CD8-positive, alpha-beta memory T cell (primary cell): ENCODE measurements at regions not wholly inside any gene's neighbourhood (a gene's known extent, or its start where the extent isn't known, plus 50 kb on each side); places are given as distances from the start of the nearest gene placed in this dataset.

Experiments
- CTCF ChIA-PET: fragments of 350-600 bp; sonication (Branson Sonifier 250); formaldehyde crosslinking; loops from one replicate; lab custom pipeline; 2021; ENCODE audit warnings: antibody characterized with exemption; lab: Charles Lee
- POLR2A ChIA-PET: fragments of 350-600 bp; sonication (Branson Sonifier 250); formaldehyde crosslinking; loops from one replicate; lab custom pipeline; 2021; ENCODE audit warnings: antibody characterized with exemption; lab: Charles Lee
- DNase-seq, 5 donors: peaks; one replicate each; pipeline versions ENCODE4 v3.0.0 to v3.0.0-alpha.2; 2020 to 2022; ENCODE audit warnings: mixed read lengths in 1 of 5
- H3K27ac ChIP-seq: one replicate; pipeline ENCODE4 v1.7.0; 2013; ENCODE audit warnings: low read depth, mild to moderate bottlenecking, low read length, moderate library complexity
- H3K27me3 ChIP-seq: 2 replicates; pipeline ENCODE4 v1.7.0; 2013; ENCODE audit warnings: low read length, mild to moderate bottlenecking; ENCODE audit not compliant: insufficient read depth, poor library complexity, severe bottlenecking
- H3K36me3 ChIP-seq: 2 replicates; pipeline ENCODE4 v1.7.0; 2013; ENCODE audit warnings: mild to moderate bottlenecking, low read length, moderate library complexity; ENCODE audit not compliant: insufficient read depth
- H3K4me1 ChIP-seq: 2 replicates; pipeline ENCODE4 v1.7.0; 2013; ENCODE audit warnings: mild to moderate bottlenecking, low read length, moderate library complexity; ENCODE audit not compliant: insufficient read depth
- H3K4me3 ChIP-seq: 2 replicates; pipeline ENCODE4 v1.7.0; 2013; ENCODE audit warnings: mild to moderate bottlenecking, low read length
- H3K9me3 ChIP-seq: 2 replicates; pipeline ENCODE4 v1.7.0; 2013; ENCODE audit warnings: mild to moderate bottlenecking, low read length
- H3K27ac Mint-ChIP-seq, 8 donors: one replicate each; pipeline ENCODE4 v1.8.0; 2020 to 2021; ENCODE audit warnings: mixed read lengths in 8 of 8, mild to moderate bottlenecking in 6 of 8, inconsistent platforms in 3 of 8, moderate library complexity in 3 of 8
- H3K27me3 Mint-ChIP-seq, 2 donors: one replicate each; pipeline ENCODE4 v1.8.0; 2020 to 2021; ENCODE audit warnings: mixed read lengths in 2 of 2, mild to moderate bottlenecking in 1 of 2, moderate library complexity in 1 of 2
- H3K36me3 Mint-ChIP-seq, 3 donors: one replicate each; pipeline ENCODE4 v1.8.0; 2020 to 2021; ENCODE audit warnings: mixed read lengths in 3 of 3, inconsistent platforms in 1 of 3, mild to moderate bottlenecking in 1 of 3
- H3K4me1 Mint-ChIP-seq, 3 donors: one replicate each; pipeline ENCODE4 v1.8.0; 2020 to 2021; ENCODE audit warnings: mixed read lengths in 3 of 3, inconsistent platforms in 1 of 3, mild to moderate bottlenecking in 1 of 3
- H3K4me3 Mint-ChIP-seq, 7 donors: one replicate each; pipeline ENCODE4 v1.8.0; 2020 to 2021; ENCODE audit warnings: mixed read lengths in 7 of 7, mild to moderate bottlenecking in 6 of 7, moderate library complexity in 4 of 7, inconsistent platforms in 2 of 7
- H3K9me3 Mint-ChIP-seq, 5 donors: one replicate each; pipeline ENCODE4 v1.8.0; 2020 to 2022; ENCODE audit warnings: mixed read lengths in 5 of 5, mild to moderate bottlenecking in 3 of 5, moderate library complexity in 2 of 5, inconsistent platforms in 1 of 5

DNA sequence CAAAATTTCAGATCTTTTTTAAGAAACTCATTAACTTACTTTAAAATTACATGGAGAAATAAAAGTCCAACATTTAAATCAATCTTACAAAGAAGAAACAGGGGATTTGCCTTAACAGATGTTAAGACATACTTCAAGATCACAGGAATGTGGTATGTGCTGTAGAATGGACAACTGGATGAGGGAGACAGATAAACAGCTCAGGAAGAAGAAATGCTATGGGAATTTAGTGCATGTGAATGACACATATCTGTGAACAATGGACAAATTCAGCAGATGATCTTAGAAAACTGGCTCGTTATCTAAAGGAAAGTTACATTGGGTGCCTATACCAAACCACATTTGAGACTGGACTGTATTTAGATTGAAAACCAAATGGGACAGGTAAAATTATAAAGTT lies 246.8 kb upstream of the AGAP1 start:
- POLR2A ChIA-PET, result no interaction called here
- Histone ChIP-seq H3K4me3 (no peak overlapping the region), H3K27ac (no peak overlapping the region), H3K36me3 (no peaks in the 10 kb centered on the region), H3K27me3 (no peaks in the 10 kb centered on the region), H3K4me1 (no peaks in the 10 kb centered on the region), H3K9me3 (no peaks in the 10 kb centered on the region)
- Mint-ChIP-seq H3K9me3 (no peaks in the 10 kb centered on the region), H3K4me3 (no peak overlapping the region), H3K36me3 (no peaks in the 10 kb centered on the region), H3K27ac (no peak overlapping the region), H3K27me3 (peaks cover 3 to 21% of the 10 kb centered on the region in 2 donors), H3K4me1 (no peaks in the 10 kb centered on the region)
- no peak for DNase-seq
- CTCF ChIA-PET, result no interaction called here

DNA sequence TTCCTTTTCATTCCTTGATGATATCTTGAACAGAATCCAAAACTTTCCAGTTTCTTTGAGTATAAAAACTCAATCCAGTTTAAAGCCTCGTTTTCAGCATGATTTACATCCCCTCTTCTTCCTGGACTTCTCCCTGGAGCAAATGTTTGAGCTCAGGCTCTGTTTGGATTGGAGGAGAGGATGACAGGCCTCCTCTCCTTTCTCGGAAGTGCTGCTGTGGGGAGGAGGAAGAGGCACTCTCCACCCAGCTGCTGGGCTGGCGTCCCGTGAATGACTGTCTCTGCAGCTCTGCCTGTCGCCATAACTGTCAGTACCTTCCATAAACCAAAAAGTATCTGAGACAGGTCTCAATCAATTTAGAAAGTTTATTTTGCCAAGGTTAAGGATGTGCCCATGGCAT lies 238.2 kb upstream of the AGAP1 start:
- Mint-ChIP-seq H3K27ac (no peak overlapping the region), H3K4me3 (no peak overlapping the region), H3K4me1 (no peaks in the 10 kb centered on the region), H3K27me3 (peaks cover 5 to 23% of the 10 kb centered on the region in 2 donors), H3K36me3 (no peaks in the 10 kb centered on the region), H3K9me3 (no peaks in the 10 kb centered on the region)
- no peaks in the 10 kb centered on the region for H3K9me3 ChIP-seq
- H3K4me1 ChIP-seq, result no peaks in the 10 kb centered on the region
- CTCF ChIA-PET, result no interaction called here
- H3K4me3 ChIP-seq, result no peak overlapping the region
- POLR2A ChIA-PET, result no interaction called here
- H3K36me3 ChIP-seq, result no peaks in the 10 kb centered on the region
- no peak overlapping the region for H3K27ac ChIP-seq
- H3K27me3 ChIP-seq, result no peaks in the 10 kb centered on the region
- no peak for DNase-seq

DNA sequence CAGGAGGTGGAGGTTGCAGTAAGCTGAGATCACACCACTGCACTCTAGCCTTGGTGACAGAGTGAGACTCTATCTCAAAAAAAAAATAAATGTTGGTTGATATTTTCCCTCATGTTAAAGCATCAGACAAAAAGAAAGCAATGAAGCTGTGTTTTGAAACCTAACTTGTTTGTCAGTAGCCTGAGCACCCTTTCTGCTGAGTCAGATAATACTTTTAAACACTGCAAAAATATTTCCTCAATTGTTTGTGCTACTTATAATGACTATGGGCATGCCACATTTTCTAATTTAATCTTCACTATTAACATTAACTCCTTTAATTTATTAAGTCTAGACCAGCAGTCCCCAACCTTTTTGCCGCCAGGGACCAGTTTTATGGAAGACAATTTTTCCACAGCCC lies 236.3 kb upstream of the AGAP1 start:
- Histone ChIP-seq H3K27me3 (no peaks in the 10 kb centered on the region), H3K4me1 (no peaks in the 10 kb centered on the region), H3K27ac (no peak overlapping the region), H3K4me3 (no peak overlapping the region), H3K36me3 (no peaks in the 10 kb centered on the region), H3K9me3 (no peaks in the 10 kb centered on the region)
- Mint-ChIP-seq H3K36me3 (no peaks in the 10 kb centered on the region), H3K27me3 (peaks cover 6 to 33% of the 10 kb centered on the region in 2 donors), H3K4me1 (no peaks in the 10 kb centered on the region), H3K27ac (no peak overlapping the region), H3K4me3 (peak overlapping the region in 1 of 7 donors; percentile 16), H3K9me3 (no peaks in the 10 kb centered on the region)
- ChIA-PET POLR2A (no interaction called here), CTCF (no interaction called here)
- DNase-seq, result no peak

DNA sequence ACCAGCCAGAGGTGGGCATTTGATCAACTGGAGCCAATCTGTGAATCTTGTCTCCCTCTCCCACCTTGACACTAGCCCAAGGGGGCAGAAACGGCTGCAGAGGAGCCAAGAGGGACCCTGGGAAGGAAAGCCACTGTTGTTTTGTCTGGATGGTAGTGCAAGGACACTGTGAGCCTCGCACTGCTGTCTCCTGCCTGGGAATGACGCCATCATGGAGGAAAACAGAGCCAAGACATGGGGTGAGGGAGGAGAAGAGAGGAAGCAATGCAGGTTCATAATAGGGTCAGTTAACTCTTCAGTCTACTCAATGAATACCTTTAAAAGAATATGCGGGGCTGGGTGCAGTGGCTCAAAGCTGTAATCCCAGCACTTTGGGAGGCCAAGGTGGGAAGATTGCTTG lies 231.1 kb upstream of the AGAP1 start:
- H3K36me3 ChIP-seq, result no peaks in the 10 kb centered on the region
- H3K4me1 Mint-ChIP-seq, result no peaks in the 10 kb centered on the region
- ChIA-PET CTCF (interaction anchor here (0.7 kb wide), 1 partner anchor 1185 kb away, joined by 3 read pairs; no protein-coding TSS in a partner anchor), POLR2A (no interaction called here)
- no peak overlapping the region for H3K4me3 Mint-ChIP-seq
- H3K4me1 ChIP-seq, result no peaks in the 10 kb centered on the region
- no peaks in the 10 kb centered on the region for H3K9me3 Mint-ChIP-seq
- no peak overlapping the region for H3K4me3 ChIP-seq
- H3K27me3 Mint-ChIP-seq, result peaks cover 13 to 40% of the 10 kb centered on the region in 2 donors
- no peaks in the 10 kb centered on the region for H3K9me3 ChIP-seq
- H3K27ac Mint-ChIP-seq, result no peak overlapping the region
- H3K36me3 Mint-ChIP-seq, result no peaks in the 10 kb centered on the region
- no peak for DNase-seq
- no peaks in the 10 kb centered on the region for H3K27me3 ChIP-seq
- H3K27ac ChIP-seq, result no peak overlapping the region

DNA sequence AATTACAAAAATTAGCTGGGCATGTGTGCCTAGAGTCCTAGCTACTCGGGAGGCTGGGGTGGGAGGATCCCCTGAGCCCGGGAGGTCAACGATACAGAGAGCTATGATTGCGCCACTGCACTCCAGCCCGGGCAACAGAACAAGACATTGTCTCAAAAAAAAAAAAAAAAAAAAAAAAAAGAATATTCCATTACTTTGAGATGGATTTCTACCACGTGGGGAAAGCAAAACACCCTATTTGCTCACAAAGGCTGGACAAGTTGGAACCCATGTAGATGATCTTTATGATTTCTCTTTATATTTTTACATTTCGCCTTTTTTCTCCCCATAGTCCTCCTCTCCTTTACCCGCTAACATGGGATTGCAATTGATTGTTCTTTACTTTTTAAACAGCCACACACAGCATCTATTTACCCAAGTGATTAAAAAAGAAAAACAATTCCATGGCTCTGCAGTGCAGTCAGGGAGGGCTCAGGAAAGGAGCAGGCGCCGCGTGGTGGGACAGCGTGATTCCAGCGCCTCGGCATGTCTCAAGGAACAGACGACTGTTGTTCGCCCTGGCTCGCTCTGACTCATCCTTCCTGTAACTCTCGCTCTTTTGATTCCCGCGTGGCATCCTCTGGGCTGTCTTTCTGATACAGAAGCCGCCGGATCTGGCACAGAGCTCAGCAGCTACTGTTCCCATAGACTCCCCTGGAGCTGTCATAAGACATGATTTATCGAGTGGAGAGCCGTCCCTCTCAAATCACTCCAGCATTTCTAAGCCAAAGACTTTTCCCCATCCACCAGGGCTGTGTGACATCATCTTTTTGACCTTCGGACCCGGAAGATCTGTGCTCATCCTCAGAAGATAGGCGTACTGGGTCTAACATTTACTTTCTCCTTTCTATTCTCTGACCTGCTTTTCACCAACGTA lies 230.4 kb upstream of the AGAP1 start:
- H3K27ac Mint-ChIP-seq, result no peak overlapping the region
- peaks cover 15 to 47% of the 10 kb centered on the region in 2 donors for H3K27me3 Mint-ChIP-seq
- Histone ChIP-seq H3K27ac (no peak overlapping the region), H3K27me3 (no peaks in the 10 kb centered on the region), H3K9me3 (no peaks in the 10 kb centered on the region), H3K4me3 (no peak overlapping the region), H3K36me3 (no peaks in the 10 kb centered on the region), H3K4me1 (no peaks in the 10 kb centered on the region)
- ChIA-PET POLR2A (no interaction called here), CTCF (interaction anchor here (0.7 kb wide), 1 partner anchor 1186 kb away, joined by 3 read pairs; no protein-coding TSS in a partner anchor)
- H3K9me3 Mint-ChIP-seq, result no peaks in the 10 kb centered on the region
- H3K36me3 Mint-ChIP-seq, result no peaks in the 10 kb centered on the region
- H3K4me1 Mint-ChIP-seq, result no peaks in the 10 kb centered on the region
- H3K4me3 Mint-ChIP-seq, result no peak overlapping the region
- DNase-seq, result no peak

DNA sequence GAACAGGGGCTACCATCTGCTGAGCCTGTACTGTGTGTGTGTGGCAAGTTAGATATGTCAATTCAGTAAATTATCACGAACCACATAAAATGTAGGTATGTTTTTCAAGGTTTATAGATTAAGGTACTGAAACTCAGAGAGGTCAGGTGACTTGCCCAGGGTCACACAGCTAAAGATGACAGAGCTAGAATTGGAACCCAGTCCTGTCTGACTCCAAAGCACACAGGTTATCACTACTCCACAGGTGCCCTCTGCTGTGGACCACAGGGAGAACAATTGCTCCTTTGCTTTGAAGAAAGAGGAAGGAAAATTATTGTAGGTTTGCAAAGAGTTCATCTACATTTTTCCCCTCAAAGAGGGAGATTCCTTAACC lies 229.7 kb upstream of the AGAP1 start:
- no peak overlapping the region for H3K27ac ChIP-seq
- no peak overlapping the region for H3K4me3 Mint-ChIP-seq
- H3K36me3 Mint-ChIP-seq, result no peaks in the 10 kb centered on the region
- no peaks in the 10 kb centered on the region for H3K4me1 ChIP-seq
- H3K9me3 Mint-ChIP-seq, result no peaks in the 10 kb centered on the region
- H3K27me3 Mint-ChIP-seq, result peaks cover 17 to 51% of the 10 kb centered on the region in 2 donors
- ChIA-PET CTCF (no interaction called here), POLR2A (no interaction called here)
- no peak for DNase-seq
- no peaks in the 10 kb centered on the region for H3K36me3 ChIP-seq
- no peaks in the 10 kb centered on the region for H3K4me1 Mint-ChIP-seq
- no peaks in the 10 kb centered on the region for H3K27me3 ChIP-seq
- no peak overlapping the region for H3K4me3 ChIP-seq
- H3K9me3 ChIP-seq, result no peaks in the 10 kb centered on the region
- no peak overlapping the region for H3K27ac Mint-ChIP-seq

DNA sequence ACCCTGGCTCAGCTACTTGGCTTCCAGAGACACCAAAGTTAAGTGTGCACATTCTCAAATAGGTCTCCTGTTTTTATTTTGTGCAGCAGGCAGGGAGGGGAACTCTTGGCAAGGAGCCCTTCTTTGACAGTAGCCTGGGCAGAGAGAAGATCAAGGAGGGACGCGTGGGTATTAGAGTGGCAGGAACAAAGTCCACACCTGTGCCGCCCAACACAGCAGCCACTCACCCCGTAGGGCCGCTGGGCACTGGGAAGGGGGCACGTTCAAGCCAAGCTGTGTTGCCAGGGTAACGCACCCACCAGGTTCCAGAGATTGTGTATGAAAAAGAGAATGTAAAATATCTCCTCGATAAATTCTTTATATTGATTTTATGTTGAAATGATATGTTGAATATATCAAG lies 229.3 kb upstream of the AGAP1 start:
- Mint-ChIP-seq H3K27ac (no peak overlapping the region), H3K4me3 (no peak overlapping the region), H3K36me3 (no peaks in the 10 kb centered on the region), H3K9me3 (no peaks in the 10 kb centered on the region), H3K4me1 (no peaks in the 10 kb centered on the region), H3K27me3 (peaks cover 17 to 51% of the 10 kb centered on the region in 2 donors)
- Histone ChIP-seq H3K27ac (no peak overlapping the region), H3K27me3 (no peaks in the 10 kb centered on the region), H3K36me3 (no peaks in the 10 kb centered on the region), H3K4me1 (no peaks in the 10 kb centered on the region), H3K9me3 (no peaks in the 10 kb centered on the region), H3K4me3 (no peak overlapping the region)
- DNase-seq, result no peak
- POLR2A ChIA-PET, result no interaction called here
- CTCF ChIA-PET, result no interaction called here

DNA sequence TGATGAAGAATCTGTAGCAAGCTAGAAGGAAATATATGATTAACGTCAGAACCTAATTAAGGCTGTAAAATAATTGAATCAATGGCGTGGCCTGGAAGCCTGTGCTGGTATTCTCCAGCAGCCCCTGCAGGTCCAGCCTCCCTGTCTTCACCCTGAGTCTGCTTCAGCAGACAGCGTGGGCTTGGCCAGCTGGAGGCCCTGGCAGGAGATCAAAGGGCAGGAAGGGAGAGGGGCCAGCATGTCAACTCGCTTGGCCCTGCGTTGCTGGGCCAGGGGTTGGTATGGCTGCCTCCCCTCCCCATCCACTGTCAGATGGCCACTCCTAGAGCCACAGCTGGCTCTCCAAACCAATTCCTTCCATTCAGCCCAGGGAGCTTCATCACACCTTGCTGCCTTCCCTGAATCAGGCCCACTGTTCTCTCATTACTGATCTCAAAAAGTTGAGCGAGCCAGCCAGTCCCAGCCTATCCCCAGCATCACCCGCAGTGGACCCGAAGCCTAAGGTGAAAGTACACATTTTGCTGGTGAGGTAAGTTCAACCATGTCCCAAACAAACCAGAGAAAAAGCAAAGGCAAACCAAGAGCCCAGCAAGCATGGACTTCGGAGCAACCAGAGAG lies 228.4 kb upstream of the AGAP1 start:
- H3K27ac Mint-ChIP-seq, result no peak overlapping the region
- POLR2A ChIA-PET, result no interaction called here

More for the DNA sequence above, 228.4 kb upstream of the AGAP1 start:
- Mint-ChIP-seq H3K9me3 (no peaks in the 10 kb centered on the region), H3K27me3 (peaks cover 21 to 55% of the 10 kb centered on the region in 2 donors), H3K4me1 (peaks cover 0 to 5% (median 0%) of the 10 kb centered on the region in 3 donors), H3K4me3 (no peak overlapping the region), H3K36me3 (no peaks in the 10 kb centered on the region)
- no peak for DNase-seq
- Histone ChIP-seq H3K27ac (no peak overlapping the region), H3K27me3 (no peaks in the 10 kb centered on the region), H3K9me3 (no peaks in the 10 kb centered on the region), H3K4me1 (no peaks in the 10 kb centered on the region), H3K36me3 (no peaks in the 10 kb centered on the region), H3K4me3 (no peak overlapping the region)
- CTCF ChIA-PET, result no interaction called here
